ENCODE measurements at regions not wholly inside any gene's neighbourhood (a gene's known extent, or its start where the extent isn't known, plus 50 kb on each side); places are given as distances from the start of the nearest gene placed in this dataset.
"Not testable (repeated sequence)": the region's sequence is repeated elsewhere in the genome, so short reads cannot be mapped to it uniquely, and the experiment has no call there.

- no peaks in the 10 kb centered on the region for H3K9me3 ChIP-seq (ENCODE audit: low read length)
- no peaks in the 10 kb centered on the region for H3K4me1 ChIP-seq (ENCODE audit: insufficient read depth, low read length)
- no peaks in the 10 kb centered on the region for H3K36me3 ChIP-seq (ENCODE audit: insufficient read depth, low read length)
- no peaks in the 10 kb centered on the region for H3K27me3 ChIP-seq (ENCODE audit: insufficient read depth, low read length)
- no peak overlapping the region for H3K4me3 ChIP-seq (ENCODE audit: low read length)
- H2AFZ ChIP-seq (ENCODE audit: low read depth, low read length), result no peak overlapping the region
Measured at GRCh38 chr7:114310345-114311110, 104.1 kb upstream of the FOXP2 start.

GRCh38 chr7:114309729-114310128 lies 104.9 kb upstream of the FOXP2 start:
- H3K36me3 ChIP-seq (ENCODE audit: insufficient read depth, low read length), result no peaks in the 10 kb centered on the region
- H2AFZ ChIP-seq (ENCODE audit: low read depth, low read length), result no peak overlapping the region
- H3K27me3 ChIP-seq (ENCODE audit: insufficient read depth, low read length), result no peaks in the 10 kb centered on the region
- H3K4me1 ChIP-seq (ENCODE audit: insufficient read depth, low read length), result no peaks in the 10 kb centered on the region
- H3K9me3 ChIP-seq (ENCODE audit: low read length), result no peaks in the 10 kb centered on the region
- no peak overlapping the region for H3K4me3 ChIP-seq (ENCODE audit: low read length)

GRCh38 chr7:114303301-114303700 lies 111.3 kb upstream of the FOXP2 start:
- H3K9me3 ChIP-seq (ENCODE audit: low read length), result no peaks in the 10 kb centered on the region
- no peaks in the 10 kb centered on the region for H3K4me1 ChIP-seq (ENCODE audit: insufficient read depth, low read length)
- no peak overlapping the region for H2AFZ ChIP-seq (ENCODE audit: low read depth, low read length)
- H3K27me3 ChIP-seq (ENCODE audit: insufficient read depth, low read length), result no peaks in the 10 kb centered on the region
- H3K36me3 ChIP-seq (ENCODE audit: insufficient read depth, low read length), result no peaks in the 10 kb centered on the region
- no peak overlapping the region for H3K4me3 ChIP-seq (ENCODE audit: low read length)

- no peaks in the 10 kb centered on the region for H3K27me3 ChIP-seq (ENCODE audit: insufficient read depth, low read length)
- no peaks in the 10 kb centered on the region for H3K4me1 ChIP-seq (ENCODE audit: insufficient read depth, low read length)
- no peaks in the 10 kb centered on the region for H3K9me3 ChIP-seq (ENCODE audit: low read length)
- no peak overlapping the region for H2AFZ ChIP-seq (ENCODE audit: low read depth, low read length)
- no peak overlapping the region for H3K4me3 ChIP-seq (ENCODE audit: low read length)
- no peaks in the 10 kb centered on the region for H3K36me3 ChIP-seq (ENCODE audit: insufficient read depth, low read length)
Measured at GRCh38 chr7:114302858-114303257, 111.8 kb upstream of the FOXP2 start.

GRCh38 chr7:114298011-114298410 lies 116.6 kb upstream of the FOXP2 start:
- Histone ChIP-seq H3K4me1 (ENCODE audit: insufficient read depth, low read length) (no peaks in the 10 kb centered on the region), H3K9me3 (ENCODE audit: low read length) (no peaks in the 10 kb centered on the region), H2AFZ (ENCODE audit: low read depth, low read length) (no peak overlapping the region), H3K27me3 (ENCODE audit: insufficient read depth, low read length) (no peaks in the 10 kb centered on the region), H3K36me3 (ENCODE audit: insufficient read depth, low read length) (no peaks in the 10 kb centered on the region), H3K4me3 (ENCODE audit: low read length) (no peak overlapping the region)

- no peaks in the 10 kb centered on the region for H3K9me3 ChIP-seq (ENCODE audit: low read length)
- H2AFZ ChIP-seq (ENCODE audit: low read depth, low read length), result no peak overlapping the region
- H3K27me3 ChIP-seq (ENCODE audit: insufficient read depth, low read length), result no peaks in the 10 kb centered on the region
- no peaks in the 10 kb centered on the region for H3K4me1 ChIP-seq (ENCODE audit: insufficient read depth, low read length)
- H3K4me3 ChIP-seq (ENCODE audit: low read length), result no peak overlapping the region
- H3K36me3 ChIP-seq (ENCODE audit: insufficient read depth, low read length), result no peaks in the 10 kb centered on the region
Measured at GRCh38 chr7:114297121-114297520, 117.5 kb upstream of the FOXP2 start.

GRCh38 chr7:114295522-114295921 lies 119.1 kb upstream of the FOXP2 start:
- Histone ChIP-seq H3K36me3 (ENCODE audit: insufficient read depth, low read length) (no peaks in the 10 kb centered on the region), H3K9me3 (ENCODE audit: low read length) (no peaks in the 10 kb centered on the region), H2AFZ (ENCODE audit: low read depth, low read length) (no peak overlapping the region), H3K4me1 (ENCODE audit: insufficient read depth, low read length) (no peaks in the 10 kb centered on the region), H3K27me3 (ENCODE audit: insufficient read depth, low read length) (no peaks in the 10 kb centered on the region), H3K4me3 (ENCODE audit: low read length) (no peak overlapping the region)

- Histone ChIP-seq H3K4me1 (ENCODE audit: insufficient read depth, low read length) (no peaks in the 10 kb centered on the region), H3K9me3 (ENCODE audit: low read length) (no peaks in the 10 kb centered on the region), H3K36me3 (ENCODE audit: insufficient read depth, low read length) (no peaks in the 10 kb centered on the region), H3K4me3 (ENCODE audit: low read length) (no peak overlapping the region), H2AFZ (ENCODE audit: low read depth, low read length) (no peak overlapping the region), H3K27me3 (ENCODE audit: insufficient read depth, low read length) (no peaks in the 10 kb centered on the region)
Measured at GRCh38 chr7:114294036-114294435, 120.6 kb upstream of the FOXP2 start.

GRCh38 chr7:114293289-114294012 lies 121.2 kb upstream of the FOXP2 start:
- Histone ChIP-seq H2AFZ (ENCODE audit: low read depth, low read length) (no peak overlapping the region), H3K36me3 (ENCODE audit: insufficient read depth, low read length) (no peaks in the 10 kb centered on the region), H3K4me3 (ENCODE audit: low read length) (no peak overlapping the region), H3K4me1 (ENCODE audit: insufficient read depth, low read length) (no peaks in the 10 kb centered on the region), H3K27me3 (ENCODE audit: insufficient read depth, low read length) (no peaks in the 10 kb centered on the region), H3K9me3 (ENCODE audit: low read length) (no peaks in the 10 kb centered on the region)

- Histone ChIP-seq H3K4me3 (ENCODE audit: low read length) (no peak overlapping the region), H3K4me1 (ENCODE audit: insufficient read depth, low read length) (no peaks in the 10 kb centered on the region), H3K9me3 (ENCODE audit: low read length) (no peaks in the 10 kb centered on the region), H3K36me3 (ENCODE audit: insufficient read depth, low read length) (no peaks in the 10 kb centered on the region), H2AFZ (ENCODE audit: low read depth, low read length) (no peak overlapping the region), H3K27me3 (ENCODE audit: insufficient read depth, low read length) (no peaks in the 10 kb centered on the region)
Measured at GRCh38 chr7:114279901-114280300, 134.7 kb upstream of the FOXP2 start.

- no peaks in the 10 kb centered on the region for H3K9me3 ChIP-seq (ENCODE audit: low read length)
- H3K4me3 ChIP-seq (ENCODE audit: low read length), result no peak overlapping the region
- H2AFZ ChIP-seq (ENCODE audit: low read depth, low read length), result no peak overlapping the region
- no peaks in the 10 kb centered on the region for H3K4me1 ChIP-seq (ENCODE audit: insufficient read depth, low read length)
- no peaks in the 10 kb centered on the region for H3K27me3 ChIP-seq (ENCODE audit: insufficient read depth, low read length)
- H3K36me3 ChIP-seq (ENCODE audit: insufficient read depth, low read length), result no peaks in the 10 kb centered on the region
Measured at GRCh38 chr7:114273218-114273617, 141.4 kb upstream of the FOXP2 start.

GRCh38 chr7:114269714-114270113 lies 144.9 kb upstream of the FOXP2 start:
- Histone ChIP-seq H3K27me3 (ENCODE audit: insufficient read depth, low read length) (no peaks in the 10 kb centered on the region), H3K4me1 (ENCODE audit: insufficient read depth, low read length) (no peaks in the 10 kb centered on the region), H3K9me3 (ENCODE audit: low read length) (peaks cover 2% of the 10 kb centered on the region), H3K36me3 (ENCODE audit: insufficient read depth, low read length) (no peaks in the 10 kb centered on the region), H3K4me3 (ENCODE audit: low read length) (no peak overlapping the region), H2AFZ (ENCODE audit: low read depth, low read length) (no peak overlapping the region)

GRCh38 chr7:114267550-114267949 lies 147.1 kb upstream of the FOXP2 start:
- H3K36me3 ChIP-seq (ENCODE audit: insufficient read depth, low read length); H3K4me3 ChIP-seq (ENCODE audit: low read length); H2AFZ ChIP-seq (ENCODE audit: low read depth, low read length); H3K4me1 ChIP-seq (ENCODE audit: insufficient read depth, low read length); H3K9me3 ChIP-seq (ENCODE audit: low read length); H3K27me3 ChIP-seq (ENCODE audit: insufficient read depth, low read length): not testable (repeated sequence)

Data from neuron (in vitro differentiated cells).